ENCODE measurements at regions not wholly inside any gene's neighbourhood (a gene's known extent, or its start where the extent isn't known, plus 50 kb on each side); places are given as distances from the start of the nearest gene placed in this dataset.

GRCh38 chr2:215746887-215747615 is 266.3 kb downstream of the MREG start:
- no peaks in the 10 kb centered on the region for H3K36me3 Mint-ChIP-seq (ENCODE audit: unreplicated experiment)
- no peak overlapping the region for H3K4me3 Mint-ChIP-seq (ENCODE audit: unreplicated experiment)
- H3K4me1 Mint-ChIP-seq (ENCODE audit: unreplicated experiment): peaks cover 28% of the 10 kb centered on the region
- no peaks in the 10 kb centered on the region for H3K9me3 Mint-ChIP-seq (ENCODE audit: unreplicated experiment)
- H3K27me3 Mint-ChIP-seq (ENCODE audit: unreplicated experiment): no peaks in the 10 kb centered on the region
- TF ChIP-seq, protein P1, sequence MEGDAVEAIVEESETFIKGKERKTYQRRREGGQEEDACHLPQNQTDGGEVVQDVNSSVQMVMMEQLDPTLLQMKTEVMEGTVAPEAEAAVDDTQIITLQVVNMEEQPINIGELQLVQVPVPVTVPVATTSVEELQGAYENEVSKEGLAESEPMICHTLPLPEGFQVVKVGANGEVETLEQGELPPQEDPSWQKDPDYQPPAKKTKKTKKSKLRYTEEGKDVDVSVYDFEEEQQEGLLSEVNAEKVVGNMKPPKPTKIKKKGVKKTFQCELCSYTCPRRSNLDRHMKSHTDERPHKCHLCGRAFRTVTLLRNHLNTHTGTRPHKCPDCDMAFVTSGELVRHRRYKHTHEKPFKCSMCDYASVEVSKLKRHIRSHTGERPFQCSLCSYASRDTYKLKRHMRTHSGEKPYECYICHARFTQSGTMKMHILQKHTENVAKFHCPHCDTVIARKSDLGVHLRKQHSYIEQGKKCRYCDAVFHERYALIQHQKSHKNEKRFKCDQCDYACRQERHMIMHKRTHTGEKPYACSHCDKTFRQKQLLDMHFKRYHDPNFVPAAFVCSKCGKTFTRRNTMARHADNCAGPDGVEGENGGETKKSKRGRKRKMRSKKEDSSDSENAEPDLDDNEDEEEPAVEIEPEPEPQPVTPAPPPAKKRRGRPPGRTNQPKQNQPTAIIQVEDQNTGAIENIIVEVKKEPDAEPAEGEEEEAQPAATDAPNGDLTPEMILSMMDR (IDR thresholded peaks at IDR 0.05): no peak
- DNase-seq (ENCODE audit: extremely low spot score, unreplicated experiment): no peak
- H3K27ac Mint-ChIP-seq (ENCODE audit: unreplicated experiment): no peak overlapping the region

- no peaks in the 10 kb centered on the region for H3K27me3 Mint-ChIP-seq (ENCODE audit: unreplicated experiment)
- no peaks in the 10 kb centered on the region for H3K36me3 Mint-ChIP-seq (ENCODE audit: unreplicated experiment)
- no peaks in the 10 kb centered on the region for H3K9me3 Mint-ChIP-seq (ENCODE audit: unreplicated experiment)
- no peak overlapping the region for H3K27ac Mint-ChIP-seq (ENCODE audit: unreplicated experiment)
- H3K4me3 Mint-ChIP-seq (ENCODE audit: unreplicated experiment): no peak overlapping the region
- DNase-seq (ENCODE audit: extremely low spot score, unreplicated experiment): no peak
- TF ChIP-seq, protein P1 (IDR thresholded peaks at IDR 0.05): no peak
- peaks cover 25% of the 10 kb centered on the region for H3K4me1 Mint-ChIP-seq (ENCODE audit: unreplicated experiment)
These were observed 267.0 kb downstream of the MREG start for GRCh38 chr2:215746226-215746886.

- Mint-ChIP-seq H3K4me1 (ENCODE audit: unreplicated experiment) (peaks cover 20% of the 10 kb centered on the region), H3K27me3 (ENCODE audit: unreplicated experiment) (no peaks in the 10 kb centered on the region), H3K36me3 (ENCODE audit: unreplicated experiment) (no peaks in the 10 kb centered on the region), H3K9me3 (ENCODE audit: unreplicated experiment) (no peaks in the 10 kb centered on the region), H3K27ac (ENCODE audit: unreplicated experiment) (no peak overlapping the region), H3K4me3 (ENCODE audit: unreplicated experiment) (no peak overlapping the region)
- DNase-seq (ENCODE audit: extremely low spot score, unreplicated experiment): no peak
- TF ChIP-seq, protein P1 (IDR thresholded peaks at IDR 0.05): no peak
These were observed 268.0 kb downstream of the MREG start for GRCh38 chr2:215745331-215745730.

GRCh38 chr2:215744514-215744913 is 268.8 kb downstream of the MREG start:
- Mint-ChIP-seq H3K27me3 (ENCODE audit: unreplicated experiment) (no peaks in the 10 kb centered on the region), H3K9me3 (ENCODE audit: unreplicated experiment) (no peaks in the 10 kb centered on the region), H3K27ac (ENCODE audit: unreplicated experiment) (no peak overlapping the region), H3K4me3 (ENCODE audit: unreplicated experiment) (no peak overlapping the region), H3K36me3 (ENCODE audit: unreplicated experiment) (no peaks in the 10 kb centered on the region), H3K4me1 (ENCODE audit: unreplicated experiment) (peaks cover 20% of the 10 kb centered on the region)
- TF ChIP-seq, protein P1 (IDR thresholded peaks at IDR 0.05): no peak
- no peak for DNase-seq (ENCODE audit: extremely low spot score, unreplicated experiment)

GRCh38 chr2:215743066-215743465 is 270.3 kb downstream of the MREG start:
- Mint-ChIP-seq H3K36me3 (ENCODE audit: unreplicated experiment) (peaks cover 2% of the 10 kb centered on the region), H3K27me3 (ENCODE audit: unreplicated experiment) (no peaks in the 10 kb centered on the region), H3K27ac (ENCODE audit: unreplicated experiment) (no peak overlapping the region), H3K9me3 (ENCODE audit: unreplicated experiment) (peaks cover 4% of the 10 kb centered on the region), H3K4me3 (ENCODE audit: unreplicated experiment) (no peak overlapping the region), H3K4me1 (ENCODE audit: unreplicated experiment) (peaks cover 11% of the 10 kb centered on the region)
- TF ChIP-seq, protein P1 (IDR thresholded peaks at IDR 0.05): no peak
- DNase-seq (ENCODE audit: extremely low spot score, unreplicated experiment): no peak
